Caco-2 (cell line): ENCODE measurements at regions not wholly inside any gene's neighbourhood (a gene's known extent, or its start where the extent isn't known, plus 50 kb on each side); places are given as distances from the start of the nearest gene placed in this dataset.

Source experiments
- BruUV-seq: library from RNA; stranded (reverse); fragments of 400-500 nt; replicated peaks from 2 replicates; lab custom pipeline; 2021; lab: Mats Ljungman, UMichigan
- CTCF ChIA-PET: fragments of 300-600 bp; sonication (Branson Sonifier 250); formaldehyde crosslinking; loops from one replicate; lab custom pipeline; 2022; ENCODE audit warnings: antibody characterized with exemption; lab: Charles Lee
- POLR2A ChIA-PET: fragments of 300-600 bp; sonication (Branson Sonifier 250); formaldehyde crosslinking; loops from one replicate; lab custom pipeline; 2022; ENCODE audit warnings: antibody characterized with exemption; lab: Charles Lee
- DNase-seq, 2 experiments: peaks; one replicate each; pipeline versions ENCODE4 v3.0.0 to v3.0.0-alpha.2; 2020 to 2022
- H3K27me3 ChIP-seq: replicated peaks from 2 replicates; pipeline ENCODE4 v1.6.0; 2011; ENCODE audit warnings: low read length; ENCODE audit not compliant: control insufficient read depth, insufficient read depth
- H3K36me3 ChIP-seq: 2 replicates; pipeline ENCODE4 v1.5.1; 2011; ENCODE audit warnings: low read length; ENCODE audit not compliant: control insufficient read depth, insufficient read depth
- H3K4me1 ChIP-seq: fragments of 250-450 bp; sonication (Bioruptor Pico); 2 replicates; pipeline ENCODE4 v1.5.1; 2020; ENCODE audit warnings: mild to moderate bottlenecking
- H3K4me3 ChIP-seq: 2 replicates; pipeline ENCODE4 v1.5.1; 2011; ENCODE audit warnings: low read depth, mild to moderate bottlenecking, control low read depth, low read length
- H3K9me3 ChIP-seq: fragments of 250-450 bp; sonication (Bioruptor Pico); 2 replicates; pipeline ENCODE4 v1.5.1; 2020; ENCODE audit warnings: mild to moderate bottlenecking, moderate library complexity
- H3K27ac Mint-ChIP-seq: one replicate; pipeline ENCODE4 v1.8.0; 2022; ENCODE audit warnings: mixed read lengths; ENCODE audit not compliant: unreplicated experiment
- H3K27me3 Mint-ChIP-seq: one replicate; pipeline ENCODE4 v1.8.0; 2022; ENCODE audit warnings: mixed read lengths; ENCODE audit not compliant: insufficient read depth, unreplicated experiment
- H3K36me3 Mint-ChIP-seq: one replicate; pipeline ENCODE4 v1.8.0; 2022; ENCODE audit warnings: mild to moderate bottlenecking, mixed read lengths; ENCODE audit not compliant: insufficient read depth, unreplicated experiment
- H3K4me1 Mint-ChIP-seq: one replicate; pipeline ENCODE4 v1.8.0; 2022; ENCODE audit warnings: low read depth, mixed read lengths; ENCODE audit not compliant: unreplicated experiment
- H3K4me3 Mint-ChIP-seq: one replicate; pipeline ENCODE4 v1.8.0; 2022; ENCODE audit warnings: mild to moderate bottlenecking, moderate library complexity, mixed read lengths; ENCODE audit not compliant: unreplicated experiment
- H3K9me3 Mint-ChIP-seq: one replicate; pipeline ENCODE4 v1.8.0; 2022; ENCODE audit warnings: mixed read lengths; ENCODE audit not compliant: unreplicated experiment
- intact Hi-C: fragments of 100-400 bp; cut with micrococcal nuclease; formaldehyde crosslinking; loops from one replicate; pipeline ENCODE4 v1.10.0; 2022; ENCODE audit not compliant: unreplicated experiment
- TF ChIP-seq, protein P1 (sequence below), 2 experiments: fragments of 200-600 bp in 1 of 2; IDR thresholded peaks; 1 replicate in 1 of 2; 2 replicates in 1 of 2; pipeline versions ENCODE4 v1.5.1 to v1.8.0; 2011 to 2022; ENCODE audit warnings: antibody characterized with exemption in 1 of 2, control low read depth in 1 of 2, inconsistent platforms in 1 of 2, low read depth in 1 of 2, low read length in 1 of 2, mild to moderate bottlenecking in 1 of 2, moderate library complexity in 1 of 2; ENCODE audit not compliant: insufficient read depth in 1 of 2, severe bottlenecking in 1 of 2, unreplicated experiment in 1 of 2

DNA sequence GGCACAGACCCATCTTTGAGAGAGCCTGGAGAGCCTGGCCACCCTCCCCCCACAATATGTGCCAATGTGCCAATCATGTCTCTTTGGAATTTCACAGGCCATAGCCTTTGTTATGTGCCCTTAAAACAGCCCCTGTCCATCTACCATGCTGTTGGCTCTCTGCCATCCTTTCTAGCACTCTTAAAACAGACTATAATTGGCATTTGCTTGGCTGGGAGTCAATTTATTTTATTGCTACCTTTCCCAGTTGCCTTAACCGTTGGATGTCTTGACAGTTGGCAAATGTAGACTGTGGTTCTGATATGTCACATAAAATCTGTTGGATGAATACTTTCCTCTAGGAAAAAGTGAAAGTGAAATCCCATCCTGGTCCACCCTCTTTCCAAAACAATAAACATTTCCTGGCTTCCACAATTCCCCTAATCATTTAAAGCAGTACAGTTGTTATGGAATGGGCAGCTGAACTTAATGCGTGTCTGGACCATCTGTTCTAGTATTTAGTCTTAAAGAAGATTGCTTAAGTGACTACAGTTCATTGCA lies 394.0 kb downstream of the KCNJ2 start:
- H3K36me3 Mint-ChIP-seq, result no peaks in the 10 kb centered on the region
- Histone ChIP-seq H3K27me3 (no peaks in the 10 kb centered on the region), H3K36me3 (no peaks in the 10 kb centered on the region), H3K9me3 (no peaks in the 10 kb centered on the region), H3K4me1 (no peaks in the 10 kb centered on the region), H3K4me3 (no peak overlapping the region)
- intact Hi-C loops, result no loop called here
- no peak overlapping the region for H3K27ac Mint-ChIP-seq
- ChIA-PET CTCF (no interaction called here), POLR2A (no interaction called here)
- TF ChIP-seq, protein P1, sequence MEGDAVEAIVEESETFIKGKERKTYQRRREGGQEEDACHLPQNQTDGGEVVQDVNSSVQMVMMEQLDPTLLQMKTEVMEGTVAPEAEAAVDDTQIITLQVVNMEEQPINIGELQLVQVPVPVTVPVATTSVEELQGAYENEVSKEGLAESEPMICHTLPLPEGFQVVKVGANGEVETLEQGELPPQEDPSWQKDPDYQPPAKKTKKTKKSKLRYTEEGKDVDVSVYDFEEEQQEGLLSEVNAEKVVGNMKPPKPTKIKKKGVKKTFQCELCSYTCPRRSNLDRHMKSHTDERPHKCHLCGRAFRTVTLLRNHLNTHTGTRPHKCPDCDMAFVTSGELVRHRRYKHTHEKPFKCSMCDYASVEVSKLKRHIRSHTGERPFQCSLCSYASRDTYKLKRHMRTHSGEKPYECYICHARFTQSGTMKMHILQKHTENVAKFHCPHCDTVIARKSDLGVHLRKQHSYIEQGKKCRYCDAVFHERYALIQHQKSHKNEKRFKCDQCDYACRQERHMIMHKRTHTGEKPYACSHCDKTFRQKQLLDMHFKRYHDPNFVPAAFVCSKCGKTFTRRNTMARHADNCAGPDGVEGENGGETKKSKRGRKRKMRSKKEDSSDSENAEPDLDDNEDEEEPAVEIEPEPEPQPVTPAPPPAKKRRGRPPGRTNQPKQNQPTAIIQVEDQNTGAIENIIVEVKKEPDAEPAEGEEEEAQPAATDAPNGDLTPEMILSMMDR (IDR thresholded peaks at IDR 0.05; ENCODE audit: insufficient read depth in 1 of 2, low read depth in 1 of 2, low read length in 1 of 2, severe bottlenecking in 1 of 2, unreplicated experiment in 1 of 2), result no peak
- H3K4me1 Mint-ChIP-seq, result no peaks in the 10 kb centered on the region
- DNase-seq, result no peak
- no peak overlapping the region for H3K4me3 Mint-ChIP-seq
- H3K27me3 Mint-ChIP-seq, result no peaks in the 10 kb centered on the region
- no TSS peak for BruUV-seq
- H3K9me3 Mint-ChIP-seq, result no peaks in the 10 kb centered on the region

DNA sequence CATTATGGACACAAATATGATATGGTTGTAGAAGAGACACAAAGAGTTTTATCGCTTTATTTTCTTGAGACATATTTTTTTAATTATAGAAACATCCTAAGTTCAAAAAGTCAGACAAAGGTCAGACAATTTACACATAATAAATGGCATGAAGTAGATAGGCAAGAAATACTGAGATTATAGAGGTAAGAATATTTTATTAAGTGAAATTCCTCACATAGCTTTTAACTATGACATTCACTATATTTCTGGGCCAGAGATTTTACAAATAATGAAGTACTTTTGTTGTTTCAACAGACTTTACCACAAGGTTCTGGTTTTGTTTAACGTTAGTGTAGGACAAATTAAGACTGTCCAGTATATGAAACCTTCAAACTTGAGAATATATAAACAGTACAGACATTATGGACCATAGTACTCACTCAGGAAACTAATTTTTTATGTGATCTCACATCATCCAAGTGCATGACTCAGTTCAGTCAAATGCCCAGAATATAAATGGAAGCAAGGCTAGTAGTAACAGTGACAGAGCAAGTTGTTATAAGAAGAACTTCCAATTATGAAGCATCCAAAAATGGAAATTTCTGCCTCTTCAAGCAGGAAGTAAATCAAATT lies 394.8 kb downstream of the KCNJ2 start:
- Histone ChIP-seq H3K4me1 (no peaks in the 10 kb centered on the region), H3K36me3 (no peaks in the 10 kb centered on the region), H3K27me3 (no peaks in the 10 kb centered on the region), H3K9me3 (no peaks in the 10 kb centered on the region), H3K4me3 (no peak overlapping the region)
- Mint-ChIP-seq H3K9me3 (no peaks in the 10 kb centered on the region), H3K36me3 (no peaks in the 10 kb centered on the region), H3K4me1 (no peaks in the 10 kb centered on the region), H3K27me3 (no peaks in the 10 kb centered on the region), H3K27ac (no peak overlapping the region), H3K4me3 (no peak overlapping the region)
- CTCF ChIA-PET, result no interaction called here
- TF ChIP-seq, protein P1 (IDR thresholded peaks at IDR 0.05; ENCODE audit: insufficient read depth in 1 of 2, low read depth in 1 of 2, low read length in 1 of 2, severe bottlenecking in 1 of 2, unreplicated experiment in 1 of 2), result no peak
- POLR2A ChIA-PET, result no interaction called here
- no TSS peak for BruUV-seq
- intact Hi-C loops, result no loop called here
- DNase-seq, result no peak

DNA sequence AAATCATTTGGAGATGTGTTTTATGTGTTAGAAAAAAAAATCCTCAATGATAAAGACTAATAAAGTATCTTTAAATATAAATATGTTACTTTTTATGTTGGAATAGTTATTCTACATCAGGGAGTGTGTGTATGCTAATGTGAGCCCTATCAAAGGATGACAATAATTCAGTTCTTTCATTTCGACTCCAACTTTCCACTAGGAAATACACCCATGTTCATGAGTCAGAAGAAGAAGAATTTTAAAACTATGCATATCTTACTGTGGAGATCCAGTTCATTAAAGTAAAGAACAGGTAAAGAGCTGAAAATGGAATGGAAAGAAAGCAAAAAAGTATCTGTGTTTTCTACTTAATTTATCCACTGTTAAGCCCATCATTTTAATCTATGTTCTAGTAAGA lies 399.8 kb downstream of the KCNJ2 start:
- no peaks in the 10 kb centered on the region for H3K9me3 Mint-ChIP-seq
- ChIA-PET CTCF (no interaction called here), POLR2A (no interaction called here)
- no peak for DNase-seq
- no TSS peak for BruUV-seq
- intact Hi-C loops, result no loop called here
- TF ChIP-seq, protein P1 (IDR thresholded peaks at IDR 0.05; ENCODE audit: insufficient read depth in 1 of 2, low read depth in 1 of 2, low read length in 1 of 2, severe bottlenecking in 1 of 2, unreplicated experiment in 1 of 2), result no peak
- H3K27ac Mint-ChIP-seq, result no peak overlapping the region
- peaks cover 3% of the 10 kb centered on the region for H3K27me3 Mint-ChIP-seq
- Histone ChIP-seq H3K4me1 (no peaks in the 10 kb centered on the region), H3K27me3 (no peaks in the 10 kb centered on the region), H3K4me3 (no peak overlapping the region), H3K9me3 (no peaks in the 10 kb centered on the region), H3K36me3 (no peaks in the 10 kb centered on the region)
- no peak overlapping the region for H3K4me3 Mint-ChIP-seq
- no peaks in the 10 kb centered on the region for H3K4me1 Mint-ChIP-seq
- H3K36me3 Mint-ChIP-seq, result no peaks in the 10 kb centered on the region
